H1 (cell line): ENCODE measurements at regions not wholly inside any gene's neighbourhood (a gene's known extent, or its start where the extent isn't known, plus 50 kb on each side); places are given as distances from the start of the nearest gene placed in this dataset.

Experiments
- CTCF ChIA-PET: fragments of 300-600 bp; sonication (Branson Sonifier 250); formaldehyde crosslinking; loops from one replicate; lab custom pipeline; 2021; ENCODE audit not compliant: partially characterized antibody; lab: Charles Lee
- POLR2A ChIA-PET: fragments of 300-600 bp; sonication (Branson Sonifier 250); formaldehyde crosslinking; loops from one replicate; lab custom pipeline; 2021; ENCODE audit warnings: inconsistent platforms; ENCODE audit not compliant: partially characterized antibody; lab: Charles Lee
- DNase-seq, 2 experiments: peaks; one replicate each; pipeline versions ENCODE4 v3.0.0 to v3.0.0-alpha.2; 2010 to 2022; ENCODE audit warnings: low spot score in 2 of 2, low read depth in 1 of 2, mixed read lengths in 1 of 2
- FAIRE-seq: peaks from 2 replicates; lab custom pipeline; 2011; peaks lifted over from hg19 to GRCh38; lab: Jason Lieb, UNC
- H2AFZ ChIP-seq: 2 replicates; pipeline ENCODE4 v1.8.1; 2012; ENCODE audit warnings: low read length, inconsistent platforms
- H2AK5ac ChIP-seq: 2 replicates; pipeline ENCODE4 v1.6.1; 2013; ENCODE audit warnings: low read depth, low read length
- H2BK120ac ChIP-seq: replicated peaks from 2 replicates; pipeline ENCODE3; 2013; ENCODE audit warnings: low read depth, low read length, inconsistent platforms
- H2BK12ac ChIP-seq: 2 replicates; pipeline ENCODE4 v1.6.1; 2013; ENCODE audit warnings: low read depth, low read length
- H2BK15ac ChIP-seq: 2 replicates; pipeline ENCODE4 v1.6.1; 2013; ENCODE audit warnings: low read length
- H2BK20ac ChIP-seq: 2 replicates; pipeline ENCODE4 v1.6.1; 2013; ENCODE audit warnings: low read length
- H2BK5ac ChIP-seq: 2 replicates; pipeline ENCODE4 v1.6.1; 2013; ENCODE audit warnings: low read depth, low read length
- H3K14ac ChIP-seq: 2 replicates; pipeline ENCODE4 v1.6.1; 2013; ENCODE audit warnings: inconsistent platforms; ENCODE audit not compliant: insufficient read length
- H3K18ac ChIP-seq: 2 replicates; pipeline ENCODE4 v1.6.1; 2013; ENCODE audit warnings: low read length; ENCODE audit errors: extremely low read depth
- H3K23ac ChIP-seq: 2 replicates; pipeline ENCODE4 v1.6.1; 2013; ENCODE audit warnings: inconsistent platforms; ENCODE audit not compliant: insufficient read length
- H3K23me2 ChIP-seq: 2 replicates; pipeline ENCODE4 v1.6.1; 2013; ENCODE audit warnings: low read depth, low read length
- H3K27ac ChIP-seq: 2 replicates; pipeline ENCODE4 v1.6.1; 2011; ENCODE audit warnings: low read depth, low read length, inconsistent platforms
- H3K27me3 ChIP-seq, 4 experiments: replicated peaks in 1 of 4; 1 replicate in 1 of 4; 2 replicates in 3 of 4; pipeline versions ENCODE4 v1.6.1 to v1.8.1; 2011 to 2013; ENCODE audit warnings: low read length in 3 of 4, mild to moderate bottlenecking in 3 of 4, inconsistent platforms in 2 of 4, mixed read lengths in 2 of 4, moderate library complexity in 1 of 4; ENCODE audit not compliant: control insufficient read depth in 3 of 4, insufficient read depth in 3 of 4; ENCODE audit errors: extremely low read depth in 1 of 4
- H3K36me3 ChIP-seq, 4 experiments: 2 replicates each; pipeline versions ENCODE4 v1.6.1 to v1.8.1; 2011 to 2013; ENCODE audit warnings: mild to moderate bottlenecking in 4 of 4, low read length in 3 of 4, moderate library complexity in 2 of 4, control low read depth in 1 of 4, inconsistent platforms in 1 of 4; ENCODE audit not compliant: insufficient read depth in 4 of 4, control insufficient read depth in 2 of 4
- H3K4ac ChIP-seq: replicated peaks from 2 replicates; pipeline ENCODE3; 2013; ENCODE audit warnings: low read length, low read depth, mixed read lengths, inconsistent platforms; ENCODE audit not compliant: insufficient read length
- H3K4me1 ChIP-seq, 4 experiments: replicated peaks in 1 of 4; 1 replicate in 1 of 4; 2 replicates in 3 of 4; pipeline versions ENCODE4 v1.6.1 to v1.8.1; 2011 to 2013; ENCODE audit warnings: low read length in 3 of 4, inconsistent platforms in 2 of 4, mixed read lengths in 1 of 4; ENCODE audit not compliant: insufficient read depth in 4 of 4, control insufficient read depth in 3 of 4
- H3K4me2 ChIP-seq, 2 experiments: 2 replicates each; pipeline versions ENCODE4 v1.6.1 to v1.8.1; 2011 to 2013; ENCODE audit warnings: low read depth in 2 of 2, low read length in 2 of 2, control low read depth in 1 of 2, inconsistent platforms in 1 of 2, mild to moderate bottlenecking in 1 of 2; ENCODE audit not compliant: insufficient read depth in 1 of 2
- H3K4me3 ChIP-seq, 4 experiments: fragments of 200-600, 300-600 bp in 1 of 4; sonication (generic), shearing (Covaris generic), sonication (Bioruptor Twin) in 1 of 4; 2 replicates each; pipeline versions ENCODE4 v1.5.1 to v1.8.1; 2011 to 2016; ENCODE audit warnings: low read length in 4 of 4, low read depth in 3 of 4, control low read depth in 2 of 4, inconsistent platforms in 2 of 4, mild to moderate bottlenecking in 2 of 4, mixed read lengths in 1 of 4, moderate library complexity in 1 of 4; ENCODE audit not compliant: insufficient read depth in 2 of 4; ENCODE audit errors: extremely low read depth in 1 of 4
- H3K56ac ChIP-seq: replicated peaks from 2 replicates; pipeline ENCODE3; 2013; ENCODE audit warnings: low read depth, mild to moderate bottlenecking, mixed read lengths, low read length, inconsistent platforms; ENCODE audit not compliant: insufficient read length
- H3K79me1 ChIP-seq: 2 replicates; pipeline ENCODE4 v1.6.1; 2013; ENCODE audit warnings: low read depth, low read length, control low read depth
- H3K79me2 ChIP-seq, 2 experiments: 2 replicates each; pipeline versions ENCODE4 v1.6.1 to v1.8.1; 2012 to 2013; ENCODE audit warnings: low read length in 2 of 2, mild to moderate bottlenecking in 2 of 2, inconsistent platforms in 1 of 2; ENCODE audit not compliant: insufficient read depth in 2 of 2, control insufficient read depth in 1 of 2
- H3K9ac ChIP-seq, 4 experiments: replicated peaks in 1 of 4; 1 replicate in 1 of 4; 2 replicates in 3 of 4; pipeline versions ENCODE4 v1.6.1 to v1.8.1; 2011 to 2013; ENCODE audit warnings: low read depth in 3 of 4, low read length in 3 of 4, control low read depth in 2 of 4, mild to moderate bottlenecking in 2 of 4, moderate library complexity in 2 of 4, inconsistent platforms in 1 of 4; ENCODE audit errors: extremely low read depth in 1 of 4
- H3K9me3 ChIP-seq, 2 experiments: 2 replicates each; pipeline versions ENCODE4 v1.6.1 to v1.8.1; 2012 to 2013; ENCODE audit warnings: mild to moderate bottlenecking in 2 of 2, moderate library complexity in 2 of 2, control low read depth in 1 of 2, inconsistent platforms in 1 of 2, low read depth in 1 of 2, low read length in 1 of 2, mixed read lengths in 1 of 2; ENCODE audit not compliant: insufficient read depth in 2 of 2
- H4K20me1 ChIP-seq, 2 experiments: replicated peaks in 1 of 2; 2 replicates each; pipeline versions ENCODE3 to v1.8.1; 2011 to 2013; ENCODE audit warnings: inconsistent platforms in 2 of 2, low read length in 2 of 2, mild to moderate bottlenecking in 1 of 2; ENCODE audit not compliant: insufficient read depth in 2 of 2, control insufficient read depth in 1 of 2
- H4K5ac ChIP-seq: 2 replicates; pipeline ENCODE4 v1.6.1; 2013; ENCODE audit warnings: low read length, low read depth, mixed read lengths, inconsistent platforms; ENCODE audit not compliant: insufficient read length
- H4K8ac ChIP-seq: 2 replicates; pipeline ENCODE4 v1.8.0; 2013; ENCODE audit warnings: mild to moderate bottlenecking, moderate library complexity, low read length, inconsistent platforms; ENCODE audit not compliant: insufficient read depth; ENCODE audit errors: extremely low read depth
- H4K91ac ChIP-seq: replicated peaks from 2 replicates; pipeline ENCODE3; 2013; ENCODE audit warnings: low read length, mixed read lengths, inconsistent platforms; ENCODE audit not compliant: insufficient read length
- BACH1 ChIP-seq: IDR thresholded peaks from 2 replicates; pipeline ENCODE4 v1.6.1; 2012; ENCODE audit warnings: low read length, improper control_type of control experiment
- BRCA1 ChIP-seq: IDR thresholded peaks from 2 replicates; pipeline ENCODE4 v1.6.1; 2012; ENCODE audit warnings: low read depth, low read length, improper control_type of control experiment
- CHD1 ChIP-seq: IDR thresholded peaks from 2 replicates; pipeline ENCODE4 v1.6.1; 2012; ENCODE audit warnings: low read depth, low read length, improper control_type of control experiment
- CTCF ChIP-seq, 3 experiments: IDR thresholded peaks; 1 replicate in 2 of 3; 2 replicates in 1 of 3; pipeline versions ENCODE4 v1.5.1 to v1.6.1; 2011; ENCODE audit warnings: low read length in 3 of 3, mild to moderate bottlenecking in 3 of 3, inconsistent platforms in 2 of 3, low read depth in 1 of 3, moderate library complexity in 1 of 3; ENCODE audit not compliant: insufficient read depth in 1 of 3; ENCODE audit errors: control extremely low read depth in 1 of 3
- EZH2 ChIP-seq: fragments of 200-600 bp; sonication (generic); IDR thresholded peaks from 2 replicates; pipeline ENCODE4 v1.7.1; 2012; ENCODE audit warnings: low read depth, mild to moderate bottlenecking, moderate library complexity, low read length, inconsistent platforms; ENCODE audit not compliant: severe bottlenecking
- GTF2F1 ChIP-seq: IDR thresholded peaks from 2 replicates; pipeline ENCODE4 v1.6.1; 2012; ENCODE audit warnings: low read depth, low read length, improper control_type of control experiment, borderline replicate concordance
- HDAC6 ChIP-seq: IDR thresholded peaks from one replicate; pipeline ENCODE4 v1.7.1; 2012; ENCODE audit warnings: low read depth, mild to moderate bottlenecking, inconsistent platforms, low read length, moderate library complexity
- JUN ChIP-seq: IDR thresholded peaks from 2 replicates; pipeline ENCODE4 v1.6.1; 2011; ENCODE audit warnings: low read depth, mild to moderate bottlenecking, improper control_type of control experiment, low read length
- MAFK ChIP-seq: IDR thresholded peaks from 2 replicates; pipeline ENCODE4 v1.6.1; 2012; ENCODE audit warnings: low read depth, mild to moderate bottlenecking, improper control_type of control experiment, low read length
- POLR2A ChIP-seq, 2 experiments: IDR thresholded peaks; 1 replicate in 1 of 2; 2 replicates in 1 of 2; pipeline ENCODE4 v1.6.1; 2011; ENCODE audit warnings: low read depth in 2 of 2, low read length in 2 of 2, mild to moderate bottlenecking in 2 of 2; ENCODE audit errors: control extremely low read depth in 1 of 2
- TEAD4 ChIP-seq: IDR thresholded peaks from 2 replicates; pipeline ENCODE4 v1.6.1; 2012; ENCODE audit warnings: low read depth, low read length, inconsistent platforms, mixed read lengths
- ZNF274 ChIP-seq: IDR thresholded peaks from 2 replicates; pipeline ENCODE4 v1.7.0; 2012; ENCODE audit warnings: low read length, borderline replicate concordance; ENCODE audit errors: extremely low read depth
- WGBS, 2 experiments: shearing (Covaris generic) in 1 of 2; methylation state at CpG; one replicate each; pipeline versions ENCODE4 v1.1.6 to v1.1.7; 2013 to 2015; ENCODE audit warnings: low lambda C conversion rate in 2 of 2, mixed read lengths in 2 of 2, inconsistent platforms in 1 of 2, low coverage in 1 of 2, missing lambda C conversion rate in 1 of 2; ENCODE audit not compliant: insufficient replicate concordance in 2 of 2, insufficient coverage in 1 of 2, insufficient read length in 1 of 2; ENCODE audit errors: extremely low coverage in 1 of 2, missing lambda C conversion rate in 1 of 2; 5-methylcytosine and 5-hydroxymethylcytosine counted together

GRCh38 chr18:76230791-76231190 is 264.3 kb downstream of the ZNF516 start:
- CTCF ChIA-PET = no interaction called here
- Histone ChIP-seq H3K14ac (no peak overlapping the region), H2BK12ac (no peak overlapping the region), H3K56ac (no peak overlapping the region), H3K4me3 (no peak overlapping the region), H2AK5ac (no peak overlapping the region), H3K27ac (no peak overlapping the region), H2BK5ac (no peak overlapping the region), H2AFZ (no peak overlapping the region), H3K9ac (no peak overlapping the region), H3K27me3 (no peaks in the 10 kb centered on the region), H3K9me3 (no peaks in the 10 kb centered on the region), H2BK15ac (no peak overlapping the region), H3K79me2 (no peaks in the 10 kb centered on the region), H3K23ac (no peak overlapping the region), H4K5ac (no peak overlapping the region), H3K23me2 (no peaks in the 10 kb centered on the region), H2BK120ac (no peak overlapping the region), H3K4me2 (no peak overlapping the region)
- DNase-seq = no peak
- WGBS, 2 experiments = 83% methylated on average over 11 of the region's 11 CpGs; no CpG with 5 or more reads in 1 of the 2 experiments
- TF ChIP-seq TEAD4 (no peak), BACH1 (no peak), CTCF (IDR thresholded peaks at IDR 0.05; ENCODE audit: control extremely low read depth in 1 of 3, insufficient read depth in 1 of 3, low read depth in 1 of 3, low read length in 3 of 3) (no peak), GTF2F1 (no peak), CHD1 (no peak), ZNF274 (no peak), POLR2A (IDR thresholded peaks at IDR 0.05; ENCODE audit: control extremely low read depth in 1 of 2, low read depth in 2 of 2, low read length in 2 of 2) (no peak), BRCA1 (no peak), MAFK (no peak), HDAC6 (no peak), JUN (no peak), EZH2 (no peak)
- TF ChIP-seq, all 59 proteins: peak for 0
- Histone ChIP-seq H4K8ac (no peak overlapping the region), H3K4ac (no peak overlapping the region), H4K20me1 (no peaks in the 10 kb centered on the region), H3K18ac (no peak overlapping the region), H4K91ac (no peak overlapping the region), H2BK20ac (no peak overlapping the region), H3K4me1 (no peaks in the 10 kb centered on the region; a peak in 1 of 7 replicates), H3K36me3 (no peaks in the 10 kb centered on the region), H3K79me1 (no peaks in the 10 kb centered on the region; the same call in 1 of the 2 replicates)
- POLR2A ChIA-PET = no interaction called here
- FAIRE-seq = no peak
